GM21619 (cell line): ENCODE measurements at regions not wholly inside any gene's neighbourhood (a gene's known extent, or its start where the extent isn't known, plus 50 kb on each side); places are given as distances from the start of the nearest gene placed in this dataset.

Experiments
- ATAC-seq: cut with Tn5 transposase; IDR thresholded peaks from one replicate; pipeline ENCODE4 v1.9.1; 2021; ENCODE audit not compliant: unreplicated experiment

- no peak for ATAC-seq
These were observed 421.0 kb downstream of the ZNF521 start for GRCh38 chr18:24930971-24931370.

GRCh38 chr18:24933345-24933744, 418.6 kb downstream of the ZNF521 start:
- no peak for ATAC-seq

GRCh38 chr18:24934258-24934932, 417.6 kb downstream of the ZNF521 start:
- ATAC-seq = no peak

GRCh38 chr18:24935008-24935407, 417.0 kb downstream of the ZNF521 start:
- no peak for ATAC-seq

- ATAC-seq = no peak
These were observed 416.1 kb downstream of the ZNF521 start for GRCh38 chr18:24935896-24936295.

- no peak for ATAC-seq
These were observed 415.3 kb downstream of the ZNF521 start for GRCh38 chr18:24936691-24937090.

GRCh38 chr18:24937639-24938275, 414.2 kb downstream of the ZNF521 start:
- ATAC-seq = no peak

- ATAC-seq = no peak
These were observed 411.6 kb downstream of the ZNF521 start for GRCh38 chr18:24940416-24940815.

GRCh38 chr18:24941174-24941951, 410.6 kb downstream of the ZNF521 start:
- no peak for ATAC-seq

GRCh38 chr18:24942144-24942543, 409.8 kb downstream of the ZNF521 start:
- no peak for ATAC-seq

- ATAC-seq = no peak
These were observed 404.3 kb downstream of the ZNF521 start for GRCh38 chr18:24947521-24948305.

GRCh38 chr18:24949908-24950307, 402.1 kb downstream of the ZNF521 start:
- ATAC-seq = no peak

- no peak for ATAC-seq
These were observed 397.6 kb downstream of the ZNF521 start for GRCh38 chr18:24954341-24954740.

- no peak for ATAC-seq
These were observed 394.0 kb downstream of the ZNF521 start for GRCh38 chr18:24958001-24958400.

GRCh38 chr18:24959051-24959476, 392.9 kb downstream of the ZNF521 start:
- no peak for ATAC-seq

- peak; percentile 65 for ATAC-seq
These were observed 387.8 kb downstream of the ZNF521 start for GRCh38 chr18:24964216-24964615.

- no peak for ATAC-seq
These were observed 383.7 kb downstream of the ZNF521 start for GRCh38 chr18:24968238-24968775.

- no peak for ATAC-seq
These were observed 379.4 kb downstream of the ZNF521 start for GRCh38 chr18:24972577-24972976.

- ATAC-seq = no peak
These were observed 377.5 kb downstream of the ZNF521 start for GRCh38 chr18:24974431-24974830.

- no peak for ATAC-seq
These were observed 376.2 kb downstream of the ZNF521 start for GRCh38 chr18:24975496-24976372.
